ENCODE measurements at regions not wholly inside any gene's neighbourhood (a gene's known extent, or its start where the extent isn't known, plus 50 kb on each side); places are given as distances from the start of the nearest gene placed in this dataset.

GRCh38 chr5:139738193-139739149 lies 57.1 kb upstream of the PSD2 start:
- no peak for TF ChIP-seq CTCF (conservative IDR thresholded peaks at IDR 0.05; ENCODE audit: low read length)
- no peak for TF ChIP-seq EZH2phosphoT487 (IDR thresholded peaks at IDR 0.05; ENCODE audit: borderline replicate concordance)

All from Loucy (cell line).